Breast epithelium (tissue), 4 donors: ENCODE measurements at regions not wholly inside any gene's neighbourhood (a gene's known extent, or its start where the extent isn't known, plus 50 kb on each side); places are given as distances from the start of the nearest gene placed in this dataset.
"Not testable (repeated sequence)": the region's sequence is repeated elsewhere in the genome, so short reads cannot be mapped to it uniquely, and the experiment has no call there.

ENCODE experiments used
- DNase-seq, 2 donors: peaks; one replicate each; pipeline ENCODE4 v3.0.0-alpha.2; 2019; ENCODE audit warnings: low spot score in 2 of 2
- H3K27ac ChIP-seq, 2 donors: fragments of 200-600 bp; sonication (generic) in 1 of 2; one replicate each; pipeline ENCODE4 v1.5.1; 2016 to 2019; ENCODE audit warnings: mild to moderate bottlenecking in 1 of 2
- H3K27me3 ChIP-seq, 2 donors: fragments of 200-600 bp; sonication (generic) in 1 of 2; one replicate each; pipeline versions ENCODE4 v1.5.1 to v1.6.0; 2017 to 2019; ENCODE audit warnings: control low read depth in 1 of 2, mild to moderate bottlenecking in 1 of 2
- H3K36me3 ChIP-seq: fragments of 200-600 bp; one replicate; pipeline ENCODE4 v1.5.1; 2019
- H3K4me1 ChIP-seq, 2 donors: fragments of 200-600 bp; sonication (generic); one replicate each; pipeline ENCODE4 v1.5.1; 2016 to 2019; ENCODE audit warnings: control low read depth in 1 of 2
- H3K4me3 ChIP-seq, 3 donors: fragments of 200-600 bp; sonication (generic); 1 replicate in 2 of 3; 2 replicates in 1 of 3; pipeline ENCODE4 v1.5.1; 2016 to 2019; ENCODE audit warnings: mild to moderate bottlenecking in 3 of 3, moderate library complexity in 2 of 3
- H3K9me3 ChIP-seq, 2 donors: fragments of 200-600 bp; sonication (generic) in 1 of 2; one replicate each; pipeline ENCODE4 v1.5.1; 2016 to 2019; ENCODE audit warnings: control low read depth in 1 of 2
- POLR2A ChIP-seq: fragments of 450-650 bp; IDR thresholded peaks from one replicate; pipeline ENCODE4 v1.6.1; 2016; ENCODE audit warnings: antibody characterized with exemption, mild to moderate bottlenecking, moderate library complexity
- POLR2AphosphoS5 ChIP-seq, 3 donors: sonication (generic); formaldehyde crosslinking; IDR thresholded peaks; one replicate each; pipeline ENCODE4 v1.6.1; 2017; ENCODE audit warnings: antibody characterized with exemption in 3 of 3
- intact Hi-C: fragments of 100-400 bp; cut with DNase I; formaldehyde crosslinking; loops from one replicate; pipeline ENCODE4 v1.15.1; 2023; ENCODE audit warnings: low total_unique reads
- TF ChIP-seq, protein P1 (sequence below), 3 donors: fragments of 450-650 bp; IDR thresholded peaks; one replicate each; pipeline ENCODE4 v1.5.1; 2016 to 2017; ENCODE audit warnings: antibody characterized with exemption in 3 of 3, mild to moderate bottlenecking in 3 of 3, moderate library complexity in 3 of 3

DNA sequence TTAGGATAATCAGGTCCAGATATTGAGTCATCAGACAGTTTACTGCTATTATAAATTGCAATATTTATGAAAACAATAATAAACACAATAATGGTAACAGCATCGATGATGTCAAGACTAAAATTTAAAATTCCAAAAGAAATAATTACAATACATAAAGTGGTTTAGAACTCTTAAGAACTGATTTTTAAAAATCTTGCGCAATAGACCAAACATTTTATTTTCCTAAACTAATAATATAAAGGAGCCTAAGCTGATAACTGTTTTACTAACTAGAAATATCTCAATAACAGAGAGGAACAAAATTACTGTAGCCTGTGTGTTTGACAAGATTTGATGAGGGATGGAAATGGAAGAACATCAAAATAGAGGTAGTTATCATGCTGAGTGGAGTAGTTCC, 93.9 kb upstream of the TRHDE start:
- DNase-seq: no peak
- no peaks in the 10 kb centered on the region for H3K36me3 ChIP-seq
- H3K9me3 ChIP-seq: no peaks in the 10 kb centered on the region
- H3K4me1 ChIP-seq: no peaks in the 10 kb centered on the region
- intact Hi-C loops: no loop called here
- H3K27me3 ChIP-seq: no peaks in the 10 kb centered on the region
- H3K4me3 ChIP-seq: no peak overlapping the region
- H3K27ac ChIP-seq: no peak overlapping the region
- no peak for TF ChIP-seq POLR2A
- TF ChIP-seq, protein P1, sequence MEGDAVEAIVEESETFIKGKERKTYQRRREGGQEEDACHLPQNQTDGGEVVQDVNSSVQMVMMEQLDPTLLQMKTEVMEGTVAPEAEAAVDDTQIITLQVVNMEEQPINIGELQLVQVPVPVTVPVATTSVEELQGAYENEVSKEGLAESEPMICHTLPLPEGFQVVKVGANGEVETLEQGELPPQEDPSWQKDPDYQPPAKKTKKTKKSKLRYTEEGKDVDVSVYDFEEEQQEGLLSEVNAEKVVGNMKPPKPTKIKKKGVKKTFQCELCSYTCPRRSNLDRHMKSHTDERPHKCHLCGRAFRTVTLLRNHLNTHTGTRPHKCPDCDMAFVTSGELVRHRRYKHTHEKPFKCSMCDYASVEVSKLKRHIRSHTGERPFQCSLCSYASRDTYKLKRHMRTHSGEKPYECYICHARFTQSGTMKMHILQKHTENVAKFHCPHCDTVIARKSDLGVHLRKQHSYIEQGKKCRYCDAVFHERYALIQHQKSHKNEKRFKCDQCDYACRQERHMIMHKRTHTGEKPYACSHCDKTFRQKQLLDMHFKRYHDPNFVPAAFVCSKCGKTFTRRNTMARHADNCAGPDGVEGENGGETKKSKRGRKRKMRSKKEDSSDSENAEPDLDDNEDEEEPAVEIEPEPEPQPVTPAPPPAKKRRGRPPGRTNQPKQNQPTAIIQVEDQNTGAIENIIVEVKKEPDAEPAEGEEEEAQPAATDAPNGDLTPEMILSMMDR (IDR thresholded peaks at IDR 0.05): no peak
- no peak for TF ChIP-seq POLR2AphosphoS5 (IDR thresholded peaks at IDR 0.05)

DNA sequence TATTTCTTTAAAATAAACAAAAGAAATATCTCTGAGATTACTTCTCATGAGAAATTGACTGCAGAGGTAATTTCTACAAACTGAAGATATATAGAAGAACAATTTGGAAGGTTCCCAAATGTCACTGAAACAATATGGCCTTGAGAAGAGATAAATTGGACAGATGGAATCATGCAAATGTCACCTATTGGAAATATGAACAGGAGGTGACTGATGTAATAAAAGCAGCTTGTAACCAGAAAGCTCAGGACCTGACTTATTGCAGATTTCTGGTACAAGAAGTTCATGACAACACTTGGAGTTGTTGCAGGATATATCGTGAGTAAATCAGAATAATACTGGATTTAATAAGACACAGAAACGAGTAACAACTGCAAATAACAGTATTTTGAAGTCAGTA, 93.3 kb upstream of the TRHDE start:
- Histone ChIP-seq H3K9me3 (no peaks in the 10 kb centered on the region), H3K4me3 (no peak overlapping the region), H3K27ac (no peak overlapping the region), H3K27me3 (no peaks in the 10 kb centered on the region), H3K4me1 (no peaks in the 10 kb centered on the region), H3K36me3 (no peaks in the 10 kb centered on the region)
- intact Hi-C loops: no loop called here
- no peak for TF ChIP-seq POLR2A
- no peak for TF ChIP-seq POLR2AphosphoS5 (IDR thresholded peaks at IDR 0.05)
- TF ChIP-seq, protein P1 (IDR thresholded peaks at IDR 0.05): no peak
- DNase-seq: no peak

DNA sequence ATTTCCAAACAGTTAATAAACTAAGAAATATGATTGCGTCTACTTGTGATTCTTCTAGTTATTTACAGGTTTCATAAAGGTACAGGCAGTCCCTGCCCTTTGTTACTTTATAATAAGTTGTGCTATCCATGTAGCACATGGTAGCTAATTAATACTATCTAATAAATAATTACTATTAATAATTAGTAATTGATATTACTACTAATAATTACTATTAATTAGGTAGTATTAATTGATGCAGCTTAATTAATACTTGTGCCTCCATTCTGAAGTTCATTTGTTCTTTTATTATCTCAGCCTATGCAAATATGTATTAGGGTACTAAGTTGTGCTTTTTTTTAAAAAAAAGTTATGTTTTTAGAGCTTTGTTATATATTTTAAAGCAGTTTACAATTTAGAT, 92.3 kb upstream of the TRHDE start:
- Histone ChIP-seq H3K27ac (no peak overlapping the region), H3K4me3 (no peak overlapping the region), H3K36me3 (no peaks in the 10 kb centered on the region), H3K9me3 (no peaks in the 10 kb centered on the region), H3K27me3 (no peaks in the 10 kb centered on the region), H3K4me1 (no peaks in the 10 kb centered on the region)
- no peak for DNase-seq
- intact Hi-C loops: no loop called here
- TF ChIP-seq POLR2A: no peak
- TF ChIP-seq, protein P1 (IDR thresholded peaks at IDR 0.05): no peak
- no peak for TF ChIP-seq POLR2AphosphoS5 (IDR thresholded peaks at IDR 0.05)

DNA sequence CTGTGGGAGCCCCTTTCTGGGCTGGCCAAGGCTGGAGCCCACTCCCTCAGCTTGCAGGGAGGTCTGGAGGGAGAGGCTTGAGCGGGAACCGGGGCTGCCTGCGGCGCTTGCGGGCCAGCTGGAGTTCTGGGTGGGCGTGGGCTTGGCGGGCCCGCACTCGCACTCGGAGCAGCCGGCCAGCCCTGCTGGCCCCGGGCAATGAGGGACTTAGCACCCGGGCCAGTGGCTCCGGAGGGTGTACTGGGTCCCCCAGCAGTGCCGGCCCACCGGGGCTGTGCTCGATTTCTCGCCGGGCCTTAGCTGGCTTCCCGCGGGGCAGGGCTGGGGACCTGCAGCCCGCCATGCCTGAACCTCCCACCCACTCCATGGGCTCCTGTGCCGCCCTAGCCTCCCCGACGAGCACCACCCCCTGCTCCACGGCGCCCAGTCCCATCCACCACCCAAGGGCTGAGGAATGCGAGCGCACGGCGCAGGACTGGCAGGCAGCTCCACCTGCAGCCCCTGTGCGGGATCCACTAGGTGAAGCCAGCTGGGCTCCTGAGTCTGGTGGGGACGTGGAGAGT, 87.1 kb upstream of the TRHDE start:
- not testable (repeated sequence) for H3K27me3 ChIP-seq, H3K4me1 ChIP-seq

DNA sequence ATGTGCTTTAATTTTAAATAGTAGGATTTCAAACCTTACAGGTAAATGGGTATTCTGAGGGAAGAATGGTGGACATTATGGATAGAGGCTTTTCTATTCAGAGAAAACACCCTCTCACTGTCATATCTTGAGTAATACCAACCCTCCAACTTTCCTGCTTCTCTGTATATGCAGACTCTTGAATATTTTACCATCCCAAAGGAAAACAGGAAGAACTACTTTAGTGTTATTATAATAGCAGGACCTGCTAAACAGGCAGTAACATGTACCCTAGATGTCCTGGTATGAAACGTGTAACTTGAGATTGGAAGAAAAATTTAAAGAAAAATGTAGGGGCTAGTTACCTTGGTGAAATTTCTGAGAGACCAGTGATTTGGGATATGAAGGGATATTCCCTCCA, 82.9 kb upstream of the TRHDE start:
- intact Hi-C loops: no loop called here
- TF ChIP-seq POLR2A (no peak), POLR2AphosphoS5 (IDR thresholded peaks at IDR 0.05) (no peak)
- TF ChIP-seq, protein P1 (IDR thresholded peaks at IDR 0.05): no peak
- no peak for DNase-seq

More for the DNA sequence above, 87.1 kb upstream of the TRHDE start:
- H3K4me3 ChIP-seq, H3K36me3 ChIP-seq, DNase-seq, H3K9me3 ChIP-seq, H3K27ac ChIP-seq, intact Hi-C loops: not testable (repeated sequence)

DNA sequence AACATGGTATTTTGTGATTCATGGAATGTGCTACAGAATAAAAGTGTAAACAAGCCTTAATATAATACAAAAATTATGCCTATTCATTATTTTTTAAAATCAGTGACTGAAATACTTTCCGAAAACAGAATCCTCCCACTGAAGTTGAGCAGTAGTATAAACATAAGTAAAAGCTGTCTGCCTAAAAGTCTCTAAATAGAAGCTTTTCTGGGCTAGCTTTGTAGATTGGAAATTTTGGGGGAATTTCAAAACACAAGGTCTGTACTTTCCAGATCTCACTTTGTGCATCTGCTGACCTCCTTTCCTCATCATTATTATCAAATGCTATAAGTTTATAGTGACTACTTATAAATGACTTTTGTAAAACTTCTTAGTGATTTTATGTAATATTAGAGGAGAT, 80.4 kb upstream of the TRHDE start:
- no peak for TF ChIP-seq POLR2AphosphoS5 (IDR thresholded peaks at IDR 0.05)
- TF ChIP-seq, protein P1 (IDR thresholded peaks at IDR 0.05): no peak
- TF ChIP-seq POLR2A: no peak
- no peaks in the 10 kb centered on the region for H3K27me3 ChIP-seq
- no peaks in the 10 kb centered on the region for H3K36me3 ChIP-seq
- intact Hi-C loops: no loop called here
- H3K4me1 ChIP-seq: no peaks in the 10 kb centered on the region
- no peak for DNase-seq
- no peak overlapping the region for H3K4me3 ChIP-seq
- H3K27ac ChIP-seq: no peak overlapping the region
- no peaks in the 10 kb centered on the region for H3K9me3 ChIP-seq

More for the DNA sequence above, 82.9 kb upstream of the TRHDE start:
- Histone ChIP-seq H3K4me3 (no peak overlapping the region), H3K27ac (no peak overlapping the region), H3K36me3 (no peaks in the 10 kb centered on the region), H3K27me3 (no peaks in the 10 kb centered on the region), H3K9me3 (no peaks in the 10 kb centered on the region), H3K4me1 (no peaks in the 10 kb centered on the region)
